ENCODE measurements at regions not wholly inside any gene's neighbourhood (a gene's known extent, or its start where the extent isn't known, plus 50 kb on each side); places are given as distances from the start of the nearest gene placed in this dataset.
"Not testable (repeated sequence)": the region's sequence is repeated elsewhere in the genome, so short reads cannot be mapped to it uniquely, and the experiment has no call there.

GRCh38 chr19:56919308-56919995 is 78.9 kb upstream of the PEG3 start:
- ChIA-PET POLR2A (no interaction called here), CTCF (no interaction called here)
- no peaks in the 10 kb centered on the region for H3K36me3 ChIP-seq (ENCODE audit: control insufficient read depth, insufficient read depth, low read length)
- H3K27me3 ChIP-seq (ENCODE audit: control insufficient read depth, insufficient read depth, low read length), result no peaks in the 10 kb centered on the region
- DNase-seq (ENCODE audit: low read depth), result no peak
- H3K4me3 ChIP-seq (ENCODE audit: low read depth, low read length), result no peak overlapping the region
- no peak for TF ChIP-seq CTCF (IDR thresholded peaks at IDR 0.05; ENCODE audit: insufficient read depth, low read depth, low read length)

GRCh38 chr19:56926094-56926493 is 85.6 kb upstream of the PEG3 start:
- H3K27me3 ChIP-seq (ENCODE audit: control insufficient read depth, insufficient read depth, low read length); H3K36me3 ChIP-seq (ENCODE audit: control insufficient read depth, insufficient read depth, low read length); DNase-seq (ENCODE audit: low read depth); CTCF ChIA-PET; POLR2A ChIA-PET; H3K4me3 ChIP-seq (ENCODE audit: low read depth, low read length): not testable (repeated sequence)

- POLR2A ChIA-PET, result no interaction called here
- CTCF ChIA-PET, result no interaction called here
- H3K4me3 ChIP-seq (ENCODE audit: low read depth, low read length), result no peak overlapping the region
- DNase-seq (ENCODE audit: low read depth), result no peak
- H3K36me3 ChIP-seq (ENCODE audit: control insufficient read depth, insufficient read depth, low read length), result no peaks in the 10 kb centered on the region
- no peaks in the 10 kb centered on the region for H3K27me3 ChIP-seq (ENCODE audit: control insufficient read depth, insufficient read depth, low read length)
- TF ChIP-seq CTCF (IDR thresholded peaks at IDR 0.05; ENCODE audit: insufficient read depth, low read depth, low read length), result no peak
Observed at GRCh38 chr19:56927294-56927693, 86.8 kb upstream of the PEG3 start.

- no peak for DNase-seq (ENCODE audit: low read depth)
- Histone ChIP-seq H3K36me3 (ENCODE audit: control insufficient read depth, insufficient read depth, low read length) (no peaks in the 10 kb centered on the region), H3K27me3 (ENCODE audit: control insufficient read depth, insufficient read depth, low read length) (no peaks in the 10 kb centered on the region), H3K4me3 (ENCODE audit: low read depth, low read length) (no peak overlapping the region)
- CTCF ChIA-PET, result no interaction called here
- POLR2A ChIA-PET, result no interaction called here
- no peak for TF ChIP-seq CTCF (IDR thresholded peaks at IDR 0.05; ENCODE audit: insufficient read depth, low read depth, low read length)
Observed at GRCh38 chr19:56927791-56928207, 87.3 kb upstream of the PEG3 start.

GRCh38 chr19:56930647-56931535 is 90.4 kb upstream of the PEG3 start:
- ChIA-PET POLR2A (no interaction called here), CTCF (no interaction called here)
- DNase-seq (ENCODE audit: low read depth), result no peak

More at GRCh38 chr19:56930647-56931535, 90.4 kb upstream of the PEG3 start:
- H3K36me3 ChIP-seq (ENCODE audit: control insufficient read depth, insufficient read depth, low read length), result no peaks in the 10 kb centered on the region
- no peak overlapping the region for H3K4me3 ChIP-seq (ENCODE audit: low read depth, low read length)
- no peaks in the 10 kb centered on the region for H3K27me3 ChIP-seq (ENCODE audit: control insufficient read depth, insufficient read depth, low read length)
- TF ChIP-seq CTCF (IDR thresholded peaks at IDR 0.05; ENCODE audit: insufficient read depth, low read depth, low read length), result no peak
